Ectodermal cell (in vitro differentiated cells): ENCODE measurements at regions not wholly inside any gene's neighbourhood (a gene's known extent, or its start where the extent isn't known, plus 50 kb on each side); places are given as distances from the start of the nearest gene placed in this dataset.

Source experiments
- H3K27ac ChIP-seq: 2 replicates; pipeline ENCODE4 v1.7.0; 2013; ENCODE audit warnings: mild to moderate bottlenecking, low read depth, low read length; ENCODE audit not compliant: insufficient read depth, poor library complexity, severe bottlenecking
- H3K27me3 ChIP-seq: 2 replicates; pipeline ENCODE4 v1.7.0; 2013; ENCODE audit warnings: mild to moderate bottlenecking, low read length; ENCODE audit not compliant: insufficient read depth, control insufficient read depth, poor library complexity, severe bottlenecking
- H3K36me3 ChIP-seq: one replicate; pipeline ENCODE4 v1.7.0; 2013; ENCODE audit warnings: low read length; ENCODE audit not compliant: control insufficient read depth, insufficient read depth
- H3K4me1 ChIP-seq: one replicate; pipeline ENCODE4 v1.7.0; 2013; ENCODE audit warnings: low read length; ENCODE audit not compliant: control insufficient read depth, insufficient read depth
- H3K4me3 ChIP-seq: 2 replicates; pipeline ENCODE4 v1.7.0; 2013; ENCODE audit warnings: low read depth, low read length, control low read depth; ENCODE audit not compliant: insufficient read depth
- H3K9me3 ChIP-seq: 2 replicates; pipeline ENCODE4 v1.7.0; 2013; ENCODE audit warnings: mild to moderate bottlenecking, low read length, moderate library complexity; ENCODE audit not compliant: control insufficient read depth
- WGBS, 2 experiments: methylation state at CpG; one replicate each; pipeline ENCODE4 v1.1.7; 2013; ENCODE audit warnings: missing lambda C conversion rate in 2 of 2; 5-methylcytosine and 5-hydroxymethylcytosine counted together

DNA sequence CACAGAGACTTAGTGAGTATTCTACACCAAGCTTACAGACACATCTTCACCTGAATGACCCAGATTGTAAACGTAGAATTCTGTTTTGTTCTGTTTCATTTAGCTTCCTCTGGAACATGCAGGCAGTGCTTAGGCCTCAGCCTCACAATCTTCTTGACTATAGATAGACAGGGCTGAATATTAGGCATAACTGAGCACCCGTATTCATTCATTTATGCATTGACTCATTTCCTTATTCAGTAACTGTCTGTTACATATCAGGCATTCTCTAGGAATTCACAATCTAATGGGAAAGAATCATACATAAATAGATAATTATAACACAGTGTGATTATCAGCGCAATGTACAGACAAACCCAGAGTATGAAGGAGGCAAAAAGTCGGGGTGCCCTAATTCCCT, 124.9 kb upstream of the ETAA1 start:
- no peaks in the 10 kb centered on the region for H3K9me3 ChIP-seq
- H3K27ac ChIP-seq = no peak overlapping the region
- H3K4me1 ChIP-seq = no peaks in the 10 kb centered on the region
- no peaks in the 10 kb centered on the region for H3K36me3 ChIP-seq
- H3K4me3 ChIP-seq = no peak overlapping the region
- 93 to 94% methylated on average over 2 to 4 of the region's 4 CpGs for WGBS, 2 experiments
- H3K27me3 ChIP-seq = no peaks in the 10 kb centered on the region

- Histone ChIP-seq H3K4me1 (no peaks in the 10 kb centered on the region), H3K36me3 (no peaks in the 10 kb centered on the region), H3K4me3 (no peak overlapping the region), H3K9me3 (no peaks in the 10 kb centered on the region), H3K27me3 (no peaks in the 10 kb centered on the region), H3K27ac (no peak overlapping the region)
- 79 to 82% methylated on average over 7 of the region's 7 CpGs for WGBS, 2 experiments
Observed at GRCh38 chr2:67277450-67277849, 119.7 kb upstream of the ETAA1 start.

DNA sequence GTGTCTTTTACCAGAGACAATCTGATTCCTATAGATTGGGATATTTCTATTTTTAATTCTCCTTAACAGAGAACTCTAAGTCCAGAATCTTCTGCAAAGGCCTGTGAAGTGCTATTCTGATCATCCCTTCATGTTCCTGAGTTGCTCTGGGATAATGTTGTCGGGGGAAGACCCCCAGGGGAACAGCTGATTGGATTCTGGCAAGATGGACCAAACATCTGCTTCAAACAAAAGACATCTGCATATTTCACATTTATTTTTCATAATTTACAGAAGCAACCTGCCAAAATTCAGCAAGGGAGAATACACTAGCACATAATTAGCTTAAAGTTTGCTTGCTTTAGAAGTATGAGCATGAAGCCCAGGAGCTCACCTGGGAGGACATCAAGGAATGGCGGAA, 116.0 kb upstream of the ETAA1 start:
- Histone ChIP-seq H3K27me3 (no peaks in the 10 kb centered on the region), H3K4me3 (no peak overlapping the region), H3K36me3 (no peaks in the 10 kb centered on the region), H3K4me1 (no peaks in the 10 kb centered on the region), H3K9me3 (no peaks in the 10 kb centered on the region), H3K27ac (no peak overlapping the region)
- 92 to 94% methylated on average over 2 of the region's 2 CpGs for WGBS, 2 experiments

DNA sequence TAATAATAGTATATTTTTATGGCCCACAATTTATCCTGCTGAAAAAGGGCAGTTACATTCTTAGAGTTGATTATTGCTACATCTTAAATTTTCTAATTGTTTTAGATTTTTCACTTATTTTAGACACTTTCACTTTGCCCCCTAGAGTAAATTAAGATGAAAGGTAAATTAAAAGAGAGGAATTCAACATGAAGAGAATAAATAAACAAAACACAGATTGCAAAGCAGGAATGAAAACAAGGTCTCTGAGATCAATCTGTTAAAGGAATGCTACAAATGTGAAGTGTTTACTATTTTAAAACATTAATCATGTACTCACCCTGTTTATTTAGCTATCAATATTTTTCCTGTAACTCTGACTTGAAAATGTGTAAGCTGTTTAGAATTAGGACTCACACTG, 113.5 kb upstream of the ETAA1 start:
- Histone ChIP-seq H3K36me3 (no peaks in the 10 kb centered on the region), H3K27ac (no peak overlapping the region), H3K27me3 (no peaks in the 10 kb centered on the region), H3K9me3 (no peaks in the 10 kb centered on the region), H3K4me3 (no peak overlapping the region), H3K4me1 (no peaks in the 10 kb centered on the region)

- H3K4me1 ChIP-seq = no peaks in the 10 kb centered on the region
- H3K27me3 ChIP-seq = no peaks in the 10 kb centered on the region
- WGBS, 2 experiments = 77 to 90% methylated on average over 2 of the region's 2 CpGs
- no peaks in the 10 kb centered on the region for H3K9me3 ChIP-seq
- H3K27ac ChIP-seq = no peak overlapping the region
- no peak overlapping the region for H3K4me3 ChIP-seq
- H3K36me3 ChIP-seq = no peaks in the 10 kb centered on the region
Observed at GRCh38 chr2:67286981-67287759, 110.0 kb upstream of the ETAA1 start.

DNA sequence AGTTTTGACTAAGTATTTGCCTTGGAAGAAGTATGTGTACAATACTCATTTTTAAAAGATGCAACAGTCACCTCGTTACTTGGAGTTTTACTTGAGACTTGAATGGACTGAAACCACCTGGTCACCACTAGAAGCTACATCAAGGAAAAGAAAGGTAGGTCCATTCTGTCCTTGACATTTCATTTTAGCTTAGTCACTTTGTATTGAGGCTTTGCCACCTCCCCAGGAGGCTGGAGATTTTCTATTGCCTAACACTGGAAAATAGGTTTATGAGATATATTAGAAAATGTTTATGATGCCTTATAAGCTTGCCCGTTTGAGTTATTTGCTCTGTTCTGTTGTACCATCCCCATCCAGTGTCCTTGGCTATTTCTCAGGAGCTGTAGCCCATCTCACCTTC, 107.9 kb upstream of the ETAA1 start:
- Histone ChIP-seq H3K4me1 (no peaks in the 10 kb centered on the region), H3K4me3 (no peak overlapping the region), H3K27me3 (no peaks in the 10 kb centered on the region), H3K27ac (no peak overlapping the region), H3K9me3 (no peaks in the 10 kb centered on the region), H3K36me3 (no peaks in the 10 kb centered on the region)
- WGBS, 2 experiments = 94% methylated on average over 2 of the region's 2 CpGs

DNA sequence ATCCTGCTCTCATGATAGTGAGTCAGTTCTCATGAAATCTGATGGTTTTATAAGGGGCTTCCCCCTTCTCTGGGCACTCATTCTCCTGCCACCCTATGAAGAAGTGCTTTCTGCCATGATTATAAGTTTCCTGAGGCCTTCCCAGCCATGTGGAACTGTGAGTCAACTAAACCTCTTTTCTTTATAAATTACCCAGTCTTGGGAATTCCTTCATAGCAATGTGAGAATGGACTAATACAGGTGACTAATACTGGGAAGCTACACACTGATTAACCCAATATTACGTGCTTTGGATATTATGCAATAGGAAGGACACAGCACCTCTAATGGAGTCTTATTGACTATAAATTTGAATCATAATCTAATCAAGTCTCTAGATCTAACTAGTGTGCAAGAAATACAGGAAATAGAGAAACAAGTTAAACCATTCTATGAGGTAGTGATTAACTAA, 107.2 kb upstream of the ETAA1 start:
- H3K9me3 ChIP-seq = no peaks in the 10 kb centered on the region
- no peaks in the 10 kb centered on the region for H3K27me3 ChIP-seq
- H3K4me3 ChIP-seq = no peak overlapping the region
- 100% methylated on average over 1 of the region's 1 CpG for WGBS, 2 experiments
- no peaks in the 10 kb centered on the region for H3K4me1 ChIP-seq
- no peaks in the 10 kb centered on the region for H3K36me3 ChIP-seq
- no peak overlapping the region for H3K27ac ChIP-seq

- H3K4me3 ChIP-seq = no peak overlapping the region
- no peaks in the 10 kb centered on the region for H3K4me1 ChIP-seq
- WGBS, 2 experiments = 91 to 94% methylated on average over 6 of the region's 6 CpGs
- H3K9me3 ChIP-seq = no peaks in the 10 kb centered on the region
- no peak overlapping the region for H3K27ac ChIP-seq
- H3K36me3 ChIP-seq = no peaks in the 10 kb centered on the region
- H3K27me3 ChIP-seq = no peaks in the 10 kb centered on the region
Observed at GRCh38 chr2:67290451-67291290, 106.5 kb upstream of the ETAA1 start.

DNA sequence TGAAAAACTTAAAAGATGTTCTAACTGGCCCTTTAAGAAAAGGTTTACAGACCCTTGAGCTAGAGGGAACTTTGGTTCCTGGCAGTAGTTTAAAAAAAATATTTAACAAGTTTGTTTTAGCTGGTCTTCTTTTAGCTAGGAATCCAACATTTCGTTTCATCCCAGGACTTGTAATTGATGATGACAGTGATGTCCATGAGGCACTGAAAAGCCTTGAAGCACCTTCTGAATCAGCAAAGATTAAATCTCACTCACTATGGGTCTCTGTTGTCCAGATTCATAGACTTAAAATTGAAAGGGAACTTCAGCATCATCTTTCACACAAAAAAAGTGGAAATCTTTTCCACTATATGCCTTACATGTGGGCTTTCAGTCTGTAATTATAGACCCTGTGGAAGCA, 102.9 kb upstream of the ETAA1 start:
- Histone ChIP-seq H3K9me3 (no peaks in the 10 kb centered on the region), H3K4me1 (no peaks in the 10 kb centered on the region), H3K36me3 (no peaks in the 10 kb centered on the region), H3K27ac (no peak overlapping the region), H3K27me3 (no peaks in the 10 kb centered on the region), H3K4me3 (no peak overlapping the region)
- WGBS, 2 experiments = 94 to 100% methylated on average over 1 of the region's 1 CpG

DNA sequence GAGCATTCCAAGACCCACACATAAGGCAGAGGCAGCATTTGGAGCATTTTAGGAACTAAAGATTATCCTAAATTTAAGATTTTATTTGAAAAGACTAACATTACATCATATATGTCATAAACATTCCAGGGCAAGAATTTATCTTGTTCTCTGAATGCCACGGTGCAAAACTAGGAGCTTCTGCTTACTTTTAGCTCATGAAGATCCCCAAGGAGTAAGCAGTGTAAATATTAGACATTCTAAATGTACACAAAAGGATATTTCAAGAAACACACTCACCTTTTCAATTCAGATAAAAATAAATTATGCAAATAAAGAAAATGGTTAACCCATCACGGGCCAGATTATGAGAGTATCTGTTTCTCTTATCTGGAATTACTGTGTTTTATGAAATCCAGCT, 101.7 kb upstream of the ETAA1 start:
- Histone ChIP-seq H3K27me3 (no peaks in the 10 kb centered on the region), H3K36me3 (no peaks in the 10 kb centered on the region), H3K27ac (no peak overlapping the region), H3K4me1 (no peaks in the 10 kb centered on the region), H3K4me3 (no peak overlapping the region), H3K9me3 (no peaks in the 10 kb centered on the region)
- WGBS, 2 experiments = 91 to 100% methylated on average over 2 of the region's 2 CpGs
